ENCODE measurements at regions not wholly inside any gene's neighbourhood (a gene's known extent, or its start where the extent isn't known, plus 50 kb on each side); places are given as distances from the start of the nearest gene placed in this dataset.

GRCh38 chr12:41891226-41891625 is 253.4 kb downstream of the GXYLT1 start:
- DNase-seq (ENCODE audit: low read depth, low spot score): no peak

- no peak for DNase-seq (ENCODE audit: low read depth, low spot score)
Observed at GRCh38 chr12:41888285-41888684, 256.4 kb downstream of the GXYLT1 start.

GRCh38 chr12:41881891-41882805 is 262.5 kb downstream of the GXYLT1 start:
- DNase-seq (ENCODE audit: low read depth, low spot score): no peak

GRCh38 chr12:41869432-41869831 is 275.2 kb downstream of the GXYLT1 start:
- no peak for DNase-seq (ENCODE audit: low read depth, low spot score)

GRCh38 chr12:41866878-41867430 is 277.7 kb downstream of the GXYLT1 start:
- DNase-seq (ENCODE audit: low read depth, low spot score): no peak

GRCh38 chr12:41856228-41856627 is 288.4 kb downstream of the GXYLT1 start:
- DNase-seq (ENCODE audit: low read depth, low spot score): no peak

GRCh38 chr12:41850046-41850445 is 294.6 kb downstream of the GXYLT1 start:
- no peak for DNase-seq (ENCODE audit: low read depth, low spot score)

GRCh38 chr12:41846718-41847117 is 298.0 kb downstream of the GXYLT1 start:
- no peak for DNase-seq (ENCODE audit: low read depth, low spot score)

GRCh38 chr12:41836416-41836815 is 308.3 kb downstream of the GXYLT1 start:
- DNase-seq (ENCODE audit: low read depth, low spot score): no peak

GRCh38 chr12:41835556-41835955 is 309.1 kb downstream of the GXYLT1 start:
- DNase-seq (ENCODE audit: low read depth, low spot score): no peak

- DNase-seq (ENCODE audit: low read depth, low spot score): no peak
Observed at GRCh38 chr12:41819948-41820347, 324.7 kb downstream of the GXYLT1 start.

GRCh38 chr12:41804026-41804425 is 340.6 kb downstream of the GXYLT1 start:
- no peak for DNase-seq (ENCODE audit: low read depth, low spot score)

GRCh38 chr12:41802803-41803202 is 341.9 kb downstream of the GXYLT1 start:
- DNase-seq (ENCODE audit: low read depth, low spot score): no peak

GRCh38 chr12:41801261-41801660 is 343.4 kb downstream of the GXYLT1 start:
- no peak for DNase-seq (ENCODE audit: low read depth, low spot score)

- DNase-seq (ENCODE audit: low read depth, low spot score): no peak
Observed at GRCh38 chr12:41799671-41800070, 345.0 kb downstream of the GXYLT1 start.

GRCh38 chr12:41795910-41796309 is 348.8 kb downstream of the GXYLT1 start:
- DNase-seq (ENCODE audit: low read depth, low spot score): no peak

- DNase-seq (ENCODE audit: low read depth, low spot score): no peak
Observed at GRCh38 chr12:41795051-41795600, 349.5 kb downstream of the GXYLT1 start.

- DNase-seq (ENCODE audit: low read depth, low spot score): no peak
Observed at GRCh38 chr12:41794336-41794735, 350.3 kb downstream of the GXYLT1 start.

- no peak for DNase-seq (ENCODE audit: low read depth, low spot score)
Observed at GRCh38 chr12:41784957-41785356, 359.7 kb downstream of the GXYLT1 start.

- DNase-seq (ENCODE audit: low read depth, low spot score): no peak
Observed at GRCh38 chr12:41778934-41779333, 365.7 kb downstream of the GXYLT1 start.

GRCh38 chr12:41777064-41777790 is 367.4 kb downstream of the GXYLT1 start:
- DNase-seq (ENCODE audit: low read depth, low spot score): no peak

GRCh38 chr12:41772478-41772877 is 372.2 kb downstream of the GXYLT1 start:
- no peak for DNase-seq (ENCODE audit: low read depth, low spot score)

All from activated naive CD8-positive, alpha-beta T cell treated with anti-CD3 and anti-CD28 coated beads, Interleukin-2, amount 50 U/mL, for 16 hours (primary cell).